ENCODE measurements at regions not wholly inside any gene's neighbourhood (a gene's known extent, or its start where the extent isn't known, plus 50 kb on each side); places are given as distances from the start of the nearest gene placed in this dataset.

GRCh38 chr3:116618138-116618537, 91.4 kb upstream of the TUSC7 start:
- TF ChIP-seq, protein P1, sequence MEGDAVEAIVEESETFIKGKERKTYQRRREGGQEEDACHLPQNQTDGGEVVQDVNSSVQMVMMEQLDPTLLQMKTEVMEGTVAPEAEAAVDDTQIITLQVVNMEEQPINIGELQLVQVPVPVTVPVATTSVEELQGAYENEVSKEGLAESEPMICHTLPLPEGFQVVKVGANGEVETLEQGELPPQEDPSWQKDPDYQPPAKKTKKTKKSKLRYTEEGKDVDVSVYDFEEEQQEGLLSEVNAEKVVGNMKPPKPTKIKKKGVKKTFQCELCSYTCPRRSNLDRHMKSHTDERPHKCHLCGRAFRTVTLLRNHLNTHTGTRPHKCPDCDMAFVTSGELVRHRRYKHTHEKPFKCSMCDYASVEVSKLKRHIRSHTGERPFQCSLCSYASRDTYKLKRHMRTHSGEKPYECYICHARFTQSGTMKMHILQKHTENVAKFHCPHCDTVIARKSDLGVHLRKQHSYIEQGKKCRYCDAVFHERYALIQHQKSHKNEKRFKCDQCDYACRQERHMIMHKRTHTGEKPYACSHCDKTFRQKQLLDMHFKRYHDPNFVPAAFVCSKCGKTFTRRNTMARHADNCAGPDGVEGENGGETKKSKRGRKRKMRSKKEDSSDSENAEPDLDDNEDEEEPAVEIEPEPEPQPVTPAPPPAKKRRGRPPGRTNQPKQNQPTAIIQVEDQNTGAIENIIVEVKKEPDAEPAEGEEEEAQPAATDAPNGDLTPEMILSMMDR (conservative IDR thresholded peaks at IDR 0.05; ENCODE audit: low read depth, low read length), result no peak
- TF ChIP-seq RFX5 (IDR thresholded peaks at IDR 0.05; ENCODE audit: low read depth, low read length) (no peak), POLR2A (IDR thresholded peaks at IDR 0.05; ENCODE audit: low read depth, low read length) (no peak), CEBPB (IDR thresholded peaks at IDR 0.05; ENCODE audit: low read depth, low read length) (no peak), MXI1 (IDR thresholded peaks at IDR 0.05; ENCODE audit: borderline replicate concordance, low read depth, low read length) (no peak), BHLHE40 (IDR thresholded peaks at IDR 0.05; ENCODE audit: low read depth, low read length) (no peak), FOS (IDR thresholded peaks at IDR 0.05; ENCODE audit: low read depth, low read length) (no peak), MAZ (IDR thresholded peaks at IDR 0.05; ENCODE audit: borderline replicate concordance, low read depth, low read length) (no peak), USF2 (IDR thresholded peaks at IDR 0.05; ENCODE audit: low read depth, low read length) (no peak)
